ENCODE measurements at regions not wholly inside any gene's neighbourhood (a gene's known extent, or its start where the extent isn't known, plus 50 kb on each side); places are given as distances from the start of the nearest gene placed in this dataset.
"Not testable (repeated sequence)": the region's sequence is repeated elsewhere in the genome, so short reads cannot be mapped to it uniquely, and the experiment has no call there.

GRCh38 chr14:44385906-44386305, 121.2 kb downstream of the FSCB start:
- no peak for DNase-seq (ENCODE audit: low spot score)

- DNase-seq (ENCODE audit: low spot score) = not testable (repeated sequence)
Measured at GRCh38 chr14:44385296-44385695, 121.8 kb downstream of the FSCB start.

GRCh38 chr14:44384601-44385293, 122.3 kb downstream of the FSCB start:
- DNase-seq (ENCODE audit: low spot score) = not testable (repeated sequence)

GRCh38 chr14:44384093-44384492, 123.0 kb downstream of the FSCB start:
- no peak for DNase-seq (ENCODE audit: low spot score)

GRCh38 chr14:44383636-44384035, 123.4 kb downstream of the FSCB start:
- no peak for DNase-seq (ENCODE audit: low spot score)

- DNase-seq (ENCODE audit: low spot score) = no peak
Measured at GRCh38 chr14:44379292-44379977, 127.6 kb downstream of the FSCB start.

GRCh38 chr14:44374906-44375305, 132.2 kb downstream of the FSCB start:
- no peak for DNase-seq (ENCODE audit: low spot score)

- DNase-seq (ENCODE audit: low spot score) = no peak
Measured at GRCh38 chr14:44372807-44373489, 134.1 kb downstream of the FSCB start.

GRCh38 chr14:44372231-44372630, 134.9 kb downstream of the FSCB start:
- no peak for DNase-seq (ENCODE audit: low spot score)

- no peak for DNase-seq (ENCODE audit: low spot score)
Measured at GRCh38 chr14:44370727-44371126, 136.4 kb downstream of the FSCB start.

- no peak for DNase-seq (ENCODE audit: low spot score)
Measured at GRCh38 chr14:44369401-44370123, 137.5 kb downstream of the FSCB start.

- no peak for DNase-seq (ENCODE audit: low spot score)
Measured at GRCh38 chr14:44361083-44361482, 146.0 kb downstream of the FSCB start.

- no peak for DNase-seq (ENCODE audit: low spot score)
Measured at GRCh38 chr14:44353805-44354204, 153.3 kb downstream of the FSCB start.

- DNase-seq (ENCODE audit: low spot score) = no peak
Measured at GRCh38 chr14:44352201-44352600, 154.9 kb downstream of the FSCB start.

GRCh38 chr14:44347316-44347715, 159.8 kb downstream of the FSCB start:
- DNase-seq (ENCODE audit: low spot score) = no peak

- DNase-seq (ENCODE audit: low spot score) = no peak
Measured at GRCh38 chr14:44341116-44341515, 166.0 kb downstream of the FSCB start.

- no peak for DNase-seq (ENCODE audit: low spot score)
Measured at GRCh38 chr14:44339862-44340261, 167.2 kb downstream of the FSCB start.

- no peak for DNase-seq (ENCODE audit: low spot score)
Measured at GRCh38 chr14:44339231-44339630, 167.9 kb downstream of the FSCB start.

- no peak for DNase-seq (ENCODE audit: low spot score)
Measured at GRCh38 chr14:44317441-44317746, 189.7 kb downstream of the FSCB start.

GRCh38 chr14:44316647-44317440, 190.2 kb downstream of the FSCB start:
- DNase-seq (ENCODE audit: low spot score) = peak; percentile 1

- DNase-seq (ENCODE audit: low spot score) = no peak
Measured at GRCh38 chr14:44309331-44309730, 197.8 kb downstream of the FSCB start.

GRCh38 chr14:44300916-44301315, 206.2 kb downstream of the FSCB start:
- no peak for DNase-seq (ENCODE audit: low spot score)

Measured in HuH-7 (cell line).